H1 (cell line): ENCODE measurements at regions not wholly inside any gene's neighbourhood (a gene's known extent, or its start where the extent isn't known, plus 50 kb on each side); places are given as distances from the start of the nearest gene placed in this dataset.

Source experiments
- BACH1 ChIP-seq: IDR thresholded peaks from 2 replicates; pipeline ENCODE4 v1.6.1; 2012; ENCODE audit warnings: low read length, improper control_type of control experiment
- CBX8 ChIP-seq: fragments of 300-800, 300-1000 bp; sonication (generic); IDR thresholded peaks from 2 replicates; pipeline ENCODE4 v1.7.1; 2016; ENCODE audit warnings: low read depth, low read length, borderline replicate concordance
- CEBPB ChIP-seq: IDR thresholded peaks from 2 replicates; pipeline ENCODE4 v1.6.1; 2012; ENCODE audit warnings: low read depth, low read length
- KDM1A ChIP-seq: fragments of 200-600, 300-600 bp; sonication (generic); IDR thresholded peaks from 2 replicates; pipeline ENCODE4 v1.7.1; 2016; ENCODE audit warnings: mild to moderate bottlenecking, low read length, borderline replicate concordance
- POLR2AphosphoS5 ChIP-seq: IDR thresholded peaks from 2 replicates; pipeline ENCODE4 v1.6.1; 2011; ENCODE audit warnings: low read depth, low read length
- SIX5 ChIP-seq: IDR thresholded peaks from 2 replicates; pipeline ENCODE4 v1.6.1; 2011; ENCODE audit warnings: mild to moderate bottlenecking, low read depth, low read length
- SP4 ChIP-seq: IDR thresholded peaks from 2 replicates; pipeline ENCODE4 v1.6.1; 2012; ENCODE audit warnings: low read length, inconsistent platforms

GRCh38 chr13:108070491-108070890 lies 144.8 kb downstream of the LIG4 start (continued):
- TF ChIP-seq KDM1A = no peak
- TF ChIP-seq SP4 = no peak
- TF ChIP-seq BACH1 = no peak
- TF ChIP-seq POLR2AphosphoS5 = no peak
- no peak for TF ChIP-seq SIX5
- no peak for TF ChIP-seq CEBPB
- no peak for TF ChIP-seq CBX8
- TF ChIP-seq, all 59 proteins: peak for 0
